ENCODE measurements at regions not wholly inside any gene's neighbourhood (a gene's known extent, or its start where the extent isn't known, plus 50 kb on each side); places are given as distances from the start of the nearest gene placed in this dataset.

GRCh38 chr12:14171106-14171505 is 189.7 kb upstream of the GRIN2B start:
- no peak for TF ChIP-seq CTCF (IDR thresholded peaks at IDR 0.05; ENCODE audit: insufficient read depth, low read length)
- TF ChIP-seq REST (IDR thresholded peaks at IDR 0.05; ENCODE audit: insufficient replicate concordance, low read depth): no peak
- TF ChIP-seq SPI1 (IDR thresholded peaks at IDR 0.05; ENCODE audit: borderline replicate concordance, low read depth): no peak
- TF ChIP-seq POLR2AphosphoS5 (IDR thresholded peaks at IDR 0.05; ENCODE audit: low read depth): no peak
- TF ChIP-seq GABPA (IDR thresholded peaks at IDR 0.05; ENCODE audit: low read depth): no peak
- DNase-seq (ENCODE audit: low read depth in 1 of 2, low spot score in 1 of 2): no peak
- Histone ChIP-seq H3K27me3 (ENCODE audit: insufficient read depth, poor library complexity, severe bottlenecking) (peaks cover 5% of the 10 kb centered on the region), H3K27ac (replicated peaks) (no peak overlapping the region), H3K4me3 (replicated peaks; ENCODE audit: insufficient read depth, low read length) (no peak overlapping the region)

DNA sequence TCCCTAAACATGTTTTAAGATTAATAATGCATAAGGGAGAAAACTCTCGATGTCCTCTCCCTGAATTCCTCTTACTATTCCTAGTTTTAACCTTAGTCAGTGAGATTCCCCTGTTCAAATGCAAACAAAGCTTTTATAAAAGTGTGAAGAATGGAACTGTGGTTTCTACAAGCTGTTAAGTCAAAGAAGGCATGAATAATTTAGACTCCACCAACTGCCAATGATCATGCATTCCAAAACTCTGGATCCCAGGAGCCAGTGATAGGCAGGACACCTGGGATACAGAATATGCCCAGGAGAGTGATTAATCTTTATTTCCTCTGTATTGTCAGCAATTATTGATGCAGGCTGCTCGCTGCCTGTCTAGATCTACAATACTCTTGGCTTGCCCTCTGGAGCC is 190.3 kb upstream of the ATF7IP start:
- no peak overlapping the region for H3K4me3 ChIP-seq (replicated peaks; ENCODE audit: insufficient read depth, low read length)
- DNase-seq (ENCODE audit: low read depth in 1 of 2, low spot score in 1 of 2): no peak
- no peaks in the 10 kb centered on the region for H3K27me3 ChIP-seq (ENCODE audit: insufficient read depth, poor library complexity, severe bottlenecking)
- H3K27ac ChIP-seq (replicated peaks): no peak overlapping the region
- TF ChIP-seq REST (IDR thresholded peaks at IDR 0.05; ENCODE audit: insufficient replicate concordance, low read depth): no peak

GRCh38 chr12:14185427-14186192 is 179.9 kb upstream of the ATF7IP start:
- DNase-seq (ENCODE audit: low read depth in 1 of 2, low spot score in 1 of 2): peak in 1 of 2 experiments; percentile 14
- Histone ChIP-seq H3K4me3 (replicated peaks; ENCODE audit: insufficient read depth, low read length) (no peak overlapping the region), H3K27me3 (ENCODE audit: insufficient read depth, poor library complexity, severe bottlenecking) (no peaks in the 10 kb centered on the region), H3K27ac (replicated peaks) (no peak overlapping the region)
- TF ChIP-seq REST (IDR thresholded peaks at IDR 0.05; ENCODE audit: insufficient replicate concordance, low read depth) (no peak), GABPA (IDR thresholded peaks at IDR 0.05; ENCODE audit: low read depth) (no peak), SPI1 (IDR thresholded peaks at IDR 0.05; ENCODE audit: borderline replicate concordance, low read depth) (no peak), CTCF (IDR thresholded peaks at IDR 0.05; ENCODE audit: insufficient read depth, low read length) (peak; percentile 71), POLR2AphosphoS5 (IDR thresholded peaks at IDR 0.05; ENCODE audit: low read depth) (no peak)
